Fibroblast of lung (primary cell): ENCODE measurements at regions not wholly inside any gene's neighbourhood (a gene's known extent, or its start where the extent isn't known, plus 50 kb on each side); places are given as distances from the start of the nearest gene placed in this dataset.

Experiments used
- DNase-seq, 2 donors: peaks; one replicate each; pipeline versions ENCODE4 v3.0.0 to v3.0.0-alpha.2; 2010; ENCODE audit warnings: low read depth in 2 of 2
- H2AFZ ChIP-seq: 2 replicates; pipeline ENCODE4 v1.5.1; 2012; ENCODE audit warnings: low read length, control low read depth, inconsistent platforms
- H3K27ac ChIP-seq: 2 replicates; pipeline ENCODE4 v1.5.1; 2011; ENCODE audit warnings: low read length, control low read depth; ENCODE audit not compliant: insufficient read depth
- H3K27me3 ChIP-seq: 2 replicates; pipeline ENCODE4 v1.5.1; 2011; ENCODE audit warnings: mild to moderate bottlenecking, low read length; ENCODE audit not compliant: control insufficient read depth, insufficient read depth
- H3K36me3 ChIP-seq: 2 replicates; pipeline ENCODE4 v1.5.1; 2011; ENCODE audit warnings: low read length; ENCODE audit not compliant: control insufficient read depth, insufficient read depth
- H3K4me1 ChIP-seq: 2 replicates; pipeline ENCODE4 v1.5.1; 2011; ENCODE audit warnings: low read length; ENCODE audit not compliant: control insufficient read depth, insufficient read depth; ENCODE audit errors: extremely low read depth
- H3K4me2 ChIP-seq: 2 replicates; pipeline ENCODE4 v1.5.1; 2011; ENCODE audit warnings: low read length, control low read depth; ENCODE audit not compliant: insufficient read depth; ENCODE audit errors: extremely low read depth
- H3K4me3 ChIP-seq, 4 experiments: fragments of 200-600 bp in 1 of 4; sonication (generic) in 1 of 4; replicated peaks in 1 of 4; 2 replicates each; pipeline ENCODE4 v1.5.1; 2011 to 2016; ENCODE audit warnings: low read length in 4 of 4, low read depth in 3 of 4, mild to moderate bottlenecking in 3 of 4, control low read depth in 2 of 4, inconsistent platforms in 1 of 4, mixed read lengths in 1 of 4; ENCODE audit not compliant: insufficient read depth in 1 of 4; ENCODE audit errors: control extremely low read depth in 1 of 4
- H3K79me2 ChIP-seq: 2 replicates; pipeline ENCODE4 v1.5.1; 2012; ENCODE audit warnings: mild to moderate bottlenecking, low read length, inconsistent platforms; ENCODE audit not compliant: control insufficient read depth, insufficient read depth
- H3K9ac ChIP-seq: 2 replicates; pipeline ENCODE4 v1.5.1; 2011; ENCODE audit warnings: mild to moderate bottlenecking, low read length, control low read depth; ENCODE audit not compliant: insufficient read depth
- H3K9me3 ChIP-seq: 2 replicates; pipeline ENCODE4 v1.5.1; 2012; ENCODE audit warnings: low read depth, low read length; ENCODE audit not compliant: control insufficient read depth, insufficient read depth
- H4K20me1 ChIP-seq: 2 replicates; pipeline ENCODE4 v1.5.1; 2011; ENCODE audit warnings: low read length; ENCODE audit not compliant: control insufficient read depth, insufficient read depth; ENCODE audit errors: extremely low read depth
- EZH2 ChIP-seq: IDR thresholded peaks from 2 replicates; pipeline ENCODE4 v1.5.1; 2012; ENCODE audit warnings: low read length, control low read depth, mild to moderate bottlenecking; ENCODE audit errors: missing control alignments
- TF ChIP-seq, protein P1 (sequence below), 2 donors: IDR thresholded peaks in 1 of 2; conservative IDR thresholded peaks in 1 of 2; 1 replicate in 1 of 2; 2 replicates in 1 of 2; pipeline ENCODE4 v1.5.1; 2011 to 2012; ENCODE audit warnings: low read length in 2 of 2, control low read depth in 1 of 2, inconsistent platforms in 1 of 2, low read depth in 1 of 2, mild to moderate bottlenecking in 1 of 2

DNA sequence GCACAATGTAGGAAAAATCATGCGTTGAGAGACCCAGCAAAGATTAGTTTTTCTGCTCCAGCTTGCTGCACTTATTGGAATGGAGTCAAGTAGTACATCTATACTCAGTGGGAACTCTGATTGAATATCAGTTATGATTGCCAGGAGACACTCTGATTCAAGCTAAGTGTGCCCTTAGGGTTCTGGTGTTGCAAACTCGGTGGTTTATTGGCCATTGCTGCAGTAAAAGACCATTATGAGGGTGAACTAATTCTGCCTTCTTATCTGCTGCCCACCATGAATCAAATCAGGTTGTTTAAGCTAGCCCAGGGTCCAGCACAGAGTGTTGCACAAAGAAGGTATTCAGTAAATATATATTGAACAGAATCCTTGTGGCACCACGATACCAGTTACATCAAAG is 74.8 kb upstream of the GLS start:
- no peak for DNase-seq

DNA sequence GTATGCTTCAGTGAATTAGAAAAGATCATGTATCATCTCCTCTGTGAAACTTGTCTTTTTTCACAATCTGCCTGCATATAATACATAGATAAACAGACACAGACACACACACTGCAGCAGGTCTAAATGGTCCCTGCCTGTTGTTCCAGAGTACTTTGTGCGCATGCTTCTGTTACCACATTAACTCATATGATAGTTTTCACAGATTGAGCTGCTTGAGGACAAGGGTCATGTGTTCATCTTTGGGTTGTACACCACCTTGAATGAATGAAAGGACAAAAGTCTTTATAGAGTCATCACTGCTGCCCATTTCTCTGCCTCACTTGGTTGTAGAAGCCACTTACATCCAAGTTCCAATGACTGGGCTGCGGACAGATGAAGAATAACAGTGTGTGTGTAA is 72.7 kb upstream of the GLS start:
- DNase-seq, result no peak
- Histone ChIP-seq H3K27me3 (no peaks in the 10 kb centered on the region), H4K20me1 (no peaks in the 10 kb centered on the region), H3K36me3 (no peaks in the 10 kb centered on the region), H3K4me2 (no peak overlapping the region), H3K27ac (no peak overlapping the region), H3K9ac (no peak overlapping the region), H3K4me1 (no peaks in the 10 kb centered on the region), H3K79me2 (no peaks in the 10 kb centered on the region), H3K4me3 (no peak overlapping the region), H2AFZ (no peak overlapping the region), H3K9me3 (no peaks in the 10 kb centered on the region)
- TF ChIP-seq, protein P1, sequence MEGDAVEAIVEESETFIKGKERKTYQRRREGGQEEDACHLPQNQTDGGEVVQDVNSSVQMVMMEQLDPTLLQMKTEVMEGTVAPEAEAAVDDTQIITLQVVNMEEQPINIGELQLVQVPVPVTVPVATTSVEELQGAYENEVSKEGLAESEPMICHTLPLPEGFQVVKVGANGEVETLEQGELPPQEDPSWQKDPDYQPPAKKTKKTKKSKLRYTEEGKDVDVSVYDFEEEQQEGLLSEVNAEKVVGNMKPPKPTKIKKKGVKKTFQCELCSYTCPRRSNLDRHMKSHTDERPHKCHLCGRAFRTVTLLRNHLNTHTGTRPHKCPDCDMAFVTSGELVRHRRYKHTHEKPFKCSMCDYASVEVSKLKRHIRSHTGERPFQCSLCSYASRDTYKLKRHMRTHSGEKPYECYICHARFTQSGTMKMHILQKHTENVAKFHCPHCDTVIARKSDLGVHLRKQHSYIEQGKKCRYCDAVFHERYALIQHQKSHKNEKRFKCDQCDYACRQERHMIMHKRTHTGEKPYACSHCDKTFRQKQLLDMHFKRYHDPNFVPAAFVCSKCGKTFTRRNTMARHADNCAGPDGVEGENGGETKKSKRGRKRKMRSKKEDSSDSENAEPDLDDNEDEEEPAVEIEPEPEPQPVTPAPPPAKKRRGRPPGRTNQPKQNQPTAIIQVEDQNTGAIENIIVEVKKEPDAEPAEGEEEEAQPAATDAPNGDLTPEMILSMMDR (conservative IDR thresholded peaks at IDR 0.05 in 1 of 2, IDR thresholded peaks at IDR 0.05 in 1 of 2; ENCODE audit: low read depth in 1 of 2, low read length in 2 of 2), result no peak
- no peak for TF ChIP-seq EZH2

More for the DNA sequence above, 74.8 kb upstream of the GLS start:
- Histone ChIP-seq H3K27me3 (no peaks in the 10 kb centered on the region), H3K4me1 (no peaks in the 10 kb centered on the region), H3K4me2 (no peak overlapping the region), H3K27ac (no peak overlapping the region), H2AFZ (no peak overlapping the region), H3K9me3 (no peaks in the 10 kb centered on the region), H4K20me1 (no peaks in the 10 kb centered on the region), H3K79me2 (no peaks in the 10 kb centered on the region), H3K9ac (no peak overlapping the region), H3K4me3 (no peak overlapping the region), H3K36me3 (no peaks in the 10 kb centered on the region)
- no peak for TF ChIP-seq EZH2
- TF ChIP-seq, protein P1 (conservative IDR thresholded peaks at IDR 0.05 in 1 of 2, IDR thresholded peaks at IDR 0.05 in 1 of 2; ENCODE audit: low read depth in 1 of 2, low read length in 2 of 2), result no peak

DNA sequence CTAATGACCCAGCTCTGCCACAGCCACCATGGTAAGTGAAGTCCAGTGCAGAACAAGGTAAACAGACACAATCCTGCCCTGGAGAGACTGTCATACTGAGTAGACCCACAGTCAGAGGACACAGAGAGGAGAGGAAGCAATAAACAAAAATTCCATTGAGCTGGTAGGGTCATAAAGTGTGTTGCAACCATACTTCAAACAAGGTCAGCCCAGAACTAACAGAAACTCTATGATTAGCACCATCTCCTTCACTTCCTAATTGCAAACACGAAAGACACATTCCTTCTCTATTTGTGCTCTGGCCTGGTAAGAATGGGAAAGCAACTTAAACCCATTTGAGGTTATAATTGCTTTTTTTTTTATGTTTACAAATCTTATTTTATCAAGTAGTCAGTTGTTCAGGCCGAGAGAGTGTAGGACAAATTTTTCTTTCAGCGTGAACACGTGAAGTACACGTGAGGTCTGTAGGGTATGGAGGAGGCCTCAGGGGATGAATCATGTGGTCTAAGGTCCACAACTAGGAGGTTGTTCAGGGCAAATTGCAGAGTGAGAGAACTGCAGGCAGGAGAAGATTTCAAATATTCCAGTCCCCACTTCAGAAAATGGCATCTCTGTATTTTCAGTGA is 71.4 kb upstream of the GLS start:
- Histone ChIP-seq H3K36me3 (no peaks in the 10 kb centered on the region), H2AFZ (no peak overlapping the region), H3K79me2 (no peaks in the 10 kb centered on the region), H3K9me3 (no peaks in the 10 kb centered on the region), H3K4me2 (no peak overlapping the region), H3K4me1 (no peaks in the 10 kb centered on the region), H3K27ac (no peak overlapping the region), H4K20me1 (no peaks in the 10 kb centered on the region), H3K4me3 (no peak overlapping the region), H3K9ac (no peak overlapping the region), H3K27me3 (no peaks in the 10 kb centered on the region)
- no peak for TF ChIP-seq EZH2
- TF ChIP-seq, protein P1 (conservative IDR thresholded peaks at IDR 0.05 in 1 of 2, IDR thresholded peaks at IDR 0.05 in 1 of 2; ENCODE audit: low read depth in 1 of 2, low read length in 2 of 2), result no peak
- no peak for DNase-seq
